GM12892 (cell line): ENCODE measurements at regions not wholly inside any gene's neighbourhood (a gene's known extent, or its start where the extent isn't known, plus 50 kb on each side); places are given as distances from the start of the nearest gene placed in this dataset.

Experiments
- POLR2A ChIP-seq: IDR thresholded peaks from 2 replicates; pipeline ENCODE4 v1.6.1; 2011; ENCODE audit warnings: low read depth, low read length, control low read depth
- POLR2AphosphoS5 ChIP-seq: IDR thresholded peaks from 2 replicates; pipeline ENCODE4 v1.6.1; 2011; ENCODE audit warnings: low read depth, low read length, control low read depth
- TAF1 ChIP-seq: IDR thresholded peaks from 2 replicates; pipeline ENCODE4 v1.6.1; 2011; ENCODE audit warnings: low read depth, mild to moderate bottlenecking, control low read depth, low read length, borderline replicate concordance

DNA sequence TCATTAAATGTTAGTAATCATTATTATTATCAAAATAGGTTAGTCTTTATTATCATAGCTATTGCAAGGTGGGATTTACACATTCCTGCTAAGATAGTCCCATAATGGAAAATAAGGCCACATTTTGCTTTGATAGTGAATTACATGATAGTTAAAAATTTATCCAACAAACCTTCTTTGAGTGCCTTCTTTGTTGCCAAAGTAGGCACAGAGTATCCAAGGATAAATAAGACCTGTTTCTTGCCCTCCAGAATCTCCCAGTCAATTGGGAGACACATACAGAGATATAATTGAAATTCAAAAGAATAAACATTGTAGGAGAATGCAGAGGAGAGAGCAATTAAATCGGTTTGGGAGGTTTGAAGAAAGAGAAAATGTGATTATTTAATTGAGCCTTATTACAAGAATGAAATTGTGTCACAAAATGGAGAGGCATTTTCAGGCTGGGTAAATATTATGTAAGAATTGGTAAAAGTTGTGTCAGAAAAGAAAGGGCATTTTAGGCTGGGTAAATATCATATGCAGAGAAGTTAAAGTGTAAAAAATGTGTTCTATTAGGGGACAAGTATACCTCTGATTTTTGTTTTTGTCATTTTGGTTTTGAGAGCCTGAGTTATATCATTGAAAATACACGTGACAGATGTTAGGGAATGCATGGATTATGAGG lies 189.3 kb downstream of the POU4F1 start:
- TF ChIP-seq POLR2AphosphoS5 (no peak), POLR2A (no peak), TAF1 (no peak)
